HepG2 (cell line): ENCODE measurements at regions not wholly inside any gene's neighbourhood (a gene's known extent, or its start where the extent isn't known, plus 50 kb on each side); places are given as distances from the start of the nearest gene placed in this dataset.

Source experiments
- ATAC-seq: fragments of 200-7000 bp; cut with Tn5 transposase; 3 replicates; pipeline ENCODE4 v1.9.1; 2020; ENCODE audit warnings: mild to moderate bottlenecking, moderate library complexity
- BruUV-seq: library from RNA; stranded (reverse); fragments of 400-500 nt; replicated peaks from 2 replicates; lab custom pipeline; 2021; lab: Mats Ljungman, UMichigan
- CTCF ChIA-PET: fragments of 300-600 bp; formaldehyde crosslinking; extraction: SDS; loops from one replicate; lab custom pipeline; 2021; ENCODE audit warnings: low total read pairs, inconsistent platforms, low intra/inter-chr PET ratio; lab: Yijun Ruan, JAX
- POLR2A ChIA-PET: fragments of 350-600 bp; sonication (Branson Sonifier 250); formaldehyde crosslinking; loops from one replicate; lab custom pipeline; 2020; ENCODE audit warnings: antibody characterized with exemption, inconsistent platforms; lab: Yijun Ruan, JAX
- DNase-seq: peaks from one replicate; pipeline ENCODE4 v3.0.0-alpha.2; 2015; ENCODE audit warnings: low spot score
- FAIRE-seq: peaks from 3 replicates; lab custom pipeline; 2011; peaks lifted over from hg19 to GRCh38; lab: Jason Lieb, UNC
- H2AFZ ChIP-seq: one replicate; pipeline ENCODE4 v1.6.1; 2011; ENCODE audit warnings: low read length, inconsistent platforms
- H3K27ac ChIP-seq: fragments of 300-600 bp; 3 replicates; pipeline ENCODE4 v1.8.0; 2011; ENCODE audit warnings: mixed run types, mild to moderate bottlenecking, mixed read lengths, low read length, inconsistent platforms; ENCODE audit not compliant: insufficient read depth; ENCODE audit errors: extremely low read length
- H3K27me3 ChIP-seq, 2 experiments: fragments of 200-600 bp in 1 of 2; 2 replicates in 1 of 2; 3 replicates in 1 of 2; pipeline versions ENCODE4 v1.6.0 to v1.8.0; 2011; ENCODE audit warnings: low read length in 2 of 2, mild to moderate bottlenecking in 2 of 2, moderate library complexity in 2 of 2, inconsistent platforms in 1 of 2; ENCODE audit not compliant: insufficient read depth in 2 of 2, control insufficient read depth in 1 of 2
- H3K36me3 ChIP-seq, 2 experiments: fragments of 200-600 bp in 1 of 2; replicated peaks in 1 of 2; 2 replicates in 1 of 2; 3 replicates in 1 of 2; pipeline versions ENCODE4 v1.5.1 to v1.8.0; 2011; ENCODE audit warnings: low read length in 2 of 2, inconsistent platforms in 1 of 2; ENCODE audit not compliant: insufficient read depth in 2 of 2, control insufficient read depth in 1 of 2
- H3K4me1 ChIP-seq: 2 replicates; pipeline ENCODE4 v1.5.1; 2012; ENCODE audit warnings: low read length, inconsistent platforms; ENCODE audit not compliant: insufficient read depth
- H3K4me2 ChIP-seq: 2 replicates; pipeline ENCODE4 v1.6.0; 2011; ENCODE audit warnings: low read depth, low read length, inconsistent platforms
- H3K4me3 ChIP-seq, 3 experiments: fragments of 200-600 bp in 1 of 3; sonication (generic), shearing (Covaris generic) in 1 of 3; replicated peaks in 1 of 3; 2 replicates each; pipeline ENCODE4 v1.5.1; 2011 to 2016; ENCODE audit warnings: low read length in 3 of 3, inconsistent platforms in 2 of 3, low read depth in 2 of 3, mild to moderate bottlenecking in 2 of 3, control low read depth in 1 of 3, mixed read lengths in 1 of 3; ENCODE audit not compliant: insufficient read depth in 1 of 3
- H3K79me2 ChIP-seq: one replicate; pipeline ENCODE4 v1.6.1; 2011; ENCODE audit warnings: low read length, inconsistent platforms; ENCODE audit not compliant: insufficient read depth
- H3K9ac ChIP-seq: 2 replicates; pipeline ENCODE4 v1.6.0; 2011; ENCODE audit warnings: mild to moderate bottlenecking, low read depth, low read length, inconsistent platforms; ENCODE audit not compliant: insufficient read depth
- H3K9me3 ChIP-seq: 2 replicates; pipeline ENCODE4 v1.5.1; 2012; ENCODE audit warnings: mild to moderate bottlenecking, low read length
- H4K20me1 ChIP-seq: 2 replicates; pipeline ENCODE4 v1.6.0; 2011; ENCODE audit warnings: inconsistent platforms, mild to moderate bottlenecking, low read length, moderate library complexity; ENCODE audit not compliant: insufficient read depth
- ARHGAP35 ChIP-seq: sonication (generic); formaldehyde crosslinking; IDR thresholded peaks from 2 replicates; pipeline ENCODE4 v1.9.0; 2022; ENCODE audit warnings: mild to moderate bottlenecking, inconsistent platforms, moderate library complexity, missing genetic modification reagents, borderline replicate concordance
- FOXM1 ChIP-seq: sonication (generic); formaldehyde crosslinking; IDR thresholded peaks from 2 replicates; pipeline ENCODE4 v1.5.0; 2020; ENCODE audit warnings: missing genetic modification reagents
- HINFP ChIP-seq: sonication (generic); formaldehyde crosslinking; IDR thresholded peaks from 2 replicates; pipeline ENCODE4 v1.4.0; 2020; ENCODE audit warnings: low read depth, mild to moderate bottlenecking, missing genetic modification reagents
- MATR3 ChIP-seq: sonication (generic); formaldehyde crosslinking; IDR thresholded peaks from 2 replicates; pipeline ENCODE4 v1.4.0; 2020; ENCODE audit warnings: missing genetic modification reagents
- MED13 ChIP-seq: sonication (generic); formaldehyde crosslinking; IDR thresholded peaks from 2 replicates; pipeline ENCODE4 v1.5.0; 2020; ENCODE audit warnings: missing genetic modification reagents
- MTA1 ChIP-seq: sonication (generic); formaldehyde crosslinking; IDR thresholded peaks from 2 replicates; pipeline ENCODE4 v1.4.0; 2020; ENCODE audit warnings: missing genetic modification reagents, mild to moderate bottlenecking, borderline replicate concordance
- RFXANK ChIP-seq: IDR thresholded peaks from 2 replicates; pipeline ENCODE4 v1.6.1; 2016
- SAFB2 ChIP-seq: sonication (generic); formaldehyde crosslinking; IDR thresholded peaks from 2 replicates; pipeline ENCODE4 v1.5.1; 2020; ENCODE audit warnings: missing genetic modification reagents, low read depth, mild to moderate bottlenecking, borderline replicate concordance
- SIX1 ChIP-seq: sonication (generic); formaldehyde crosslinking; IDR thresholded peaks from 2 replicates; pipeline ENCODE4 v1.4.0; 2020; ENCODE audit warnings: missing genetic modification reagents, borderline replicate concordance
- THAP8 ChIP-seq: sonication (generic); formaldehyde crosslinking; IDR thresholded peaks from 2 replicates; pipeline ENCODE4 v1.5.1; 2020; ENCODE audit warnings: missing genetic modification reagents, mild to moderate bottlenecking, borderline replicate concordance
- ZBTB7B ChIP-seq: sonication (generic); formaldehyde crosslinking; IDR thresholded peaks from 2 replicates; pipeline ENCODE4 v1.4.0; 2020; ENCODE audit warnings: missing genetic modification reagents
- ZEB1 ChIP-seq: IDR thresholded peaks from 2 replicates; pipeline ENCODE4 v1.6.1; 2012; ENCODE audit warnings: mild to moderate bottlenecking, low read depth, inconsistent platforms; ENCODE audit not compliant: insufficient replicate concordance
- ZFX ChIP-seq: sonication (generic); formaldehyde crosslinking; IDR thresholded peaks from 2 replicates; pipeline ENCODE4 v1.4.0; 2020; ENCODE audit warnings: mild to moderate bottlenecking, low read depth, missing genetic modification reagents, moderate library complexity
- ZNF234 ChIP-seq: sonication (generic); formaldehyde crosslinking; conservative IDR thresholded peaks from 2 replicates; pipeline ENCODE4 v1.5.1; 2020; ENCODE audit warnings: mild to moderate bottlenecking, missing genetic modification reagents
- ZNF326 ChIP-seq: sonication (generic); formaldehyde crosslinking; IDR thresholded peaks from 2 replicates; pipeline ENCODE4 v1.4.0; 2020; ENCODE audit warnings: missing genetic modification reagents, borderline replicate concordance
- ZNF354B ChIP-seq: sonication (generic); formaldehyde crosslinking; IDR thresholded peaks from 2 replicates; pipeline ENCODE4 v1.8.0; 2022; ENCODE audit warnings: mild to moderate bottlenecking, missing genetic modification reagents
- ZNF564 ChIP-seq: sonication (generic); formaldehyde crosslinking; IDR thresholded peaks from 2 replicates; pipeline ENCODE4 v1.8.1; 2023; ENCODE audit warnings: mild to moderate bottlenecking, missing genetic modification reagents
- ZNF703 ChIP-seq: sonication (generic); formaldehyde crosslinking; IDR thresholded peaks from 2 replicates; pipeline ENCODE4 v1.5.1; 2020; ENCODE audit warnings: missing genetic modification reagents, mild to moderate bottlenecking, moderate library complexity, borderline replicate concordance
- ZNF720 ChIP-seq: sonication (generic); formaldehyde crosslinking; IDR thresholded peaks from 2 replicates; pipeline ENCODE4 v1.4.0; 2020; ENCODE audit warnings: missing genetic modification reagents
- WGBS: methylation state at CpG from one replicate; pipeline ENCODE4 v1.1.6; 2017; ENCODE audit warnings: low lambda C conversion rate; 5-methylcytosine and 5-hydroxymethylcytosine counted together
- in situ Hi-C: cut with HindIII; loops from 2 replicates; pipeline ENCODE4 v1.10.0; 2017; ENCODE audit warnings: low pct_unique_long_range_greater_than_20kb; ENCODE audit not compliant: extremely low pct_ligation_motif_present
- intact Hi-C: fragments of 100-400 bp; cut with micrococcal nuclease; formaldehyde crosslinking; loops from one replicate; pipeline ENCODE4 v1.10.0; 2022; ENCODE audit not compliant: unreplicated experiment
- TF ChIP-seq, protein P1 (sequence below): sonication (generic); formaldehyde crosslinking; IDR thresholded peaks from 2 replicates; pipeline ENCODE4 v1.5.0; 2020; ENCODE audit warnings: missing genetic modification reagents

DNA sequence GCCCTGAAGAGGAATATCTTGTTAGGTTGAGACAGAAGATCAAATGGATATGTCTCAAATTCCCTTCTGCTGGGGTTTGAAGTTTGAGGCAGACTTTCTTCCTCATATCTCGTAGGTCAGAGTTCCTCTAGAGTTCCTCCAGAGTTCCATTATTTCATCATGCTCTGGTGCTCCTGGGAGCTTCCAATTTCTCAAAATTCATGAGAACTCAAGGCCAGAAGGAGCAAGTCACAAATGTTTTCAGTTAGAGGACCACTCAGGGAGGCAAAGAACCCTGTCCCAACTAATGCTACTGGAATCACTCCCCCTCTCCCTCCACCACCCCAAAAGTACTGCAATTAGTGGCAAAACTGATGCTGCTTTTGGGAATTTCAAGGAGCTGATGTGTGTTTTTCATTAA, 115.7 kb upstream of the RBMS1 start:
- DNase-seq: no peak
- H3K4me2 ChIP-seq: no peak overlapping the region
- POLR2A ChIA-PET: no interaction called here
- intact Hi-C loops: no loop called here
- H3K4me3 ChIP-seq: no peak overlapping the region
- CTCF ChIA-PET: no interaction called here
- H3K36me3 ChIP-seq: no peaks in the 10 kb centered on the region
- no peak for FAIRE-seq
- H3K9me3 ChIP-seq: no peaks in the 10 kb centered on the region
- no peaks in the 10 kb centered on the region for H3K4me1 ChIP-seq
- ATAC-seq: no peak
- H2AFZ ChIP-seq: no peak overlapping the region
- no peaks in the 10 kb centered on the region for H4K20me1 ChIP-seq
- no peaks in the 10 kb centered on the region for H3K79me2 ChIP-seq
- in situ Hi-C loops: no loop called here
- no TSS peak for BruUV-seq
- no peaks in the 10 kb centered on the region for H3K27me3 ChIP-seq
- no peak overlapping the region for H3K27ac ChIP-seq
- no peak for TF ChIP-seq MATR3
- no peak for TF ChIP-seq MED13 (CRISPR knock-in tag)
- TF ChIP-seq ARHGAP35 (CRISPR knock-in tag): no peak
- TF ChIP-seq, protein P1, sequence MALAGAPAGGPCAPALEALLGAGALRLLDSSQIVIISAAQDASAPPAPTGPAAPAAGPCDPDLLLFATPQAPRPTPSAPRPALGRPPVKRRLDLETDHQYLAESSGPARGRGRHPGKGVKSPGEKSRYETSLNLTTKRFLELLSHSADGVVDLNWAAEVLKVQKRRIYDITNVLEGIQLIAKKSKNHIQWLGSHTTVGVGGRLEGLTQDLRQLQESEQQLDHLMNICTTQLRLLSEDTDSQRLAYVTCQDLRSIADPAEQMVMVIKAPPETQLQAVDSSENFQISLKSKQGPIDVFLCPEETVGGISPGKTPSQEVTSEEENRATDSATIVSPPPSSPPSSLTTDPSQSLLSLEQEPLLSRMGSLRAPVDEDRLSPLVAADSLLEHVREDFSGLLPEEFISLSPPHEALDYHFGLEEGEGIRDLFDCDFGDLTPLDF: no peak
- no peak for TF ChIP-seq SAFB2
- TF ChIP-seq ZNF564 (CRISPR knock-in tag): no peak
- no peak for TF ChIP-seq MTA1
- TF ChIP-seq ZEB1: no peak
- TF ChIP-seq HINFP (CRISPR knock-in tag): no peak
- TF ChIP-seq ZNF703 (CRISPR knock-in tag): no peak
- TF ChIP-seq RFXANK (CRISPR knock-in tag): no peak
- TF ChIP-seq ZNF326 (CRISPR knock-in tag): no peak
- TF ChIP-seq ZBTB7B: no peak
- no peak for TF ChIP-seq ZNF720 (CRISPR knock-in tag)
- TF ChIP-seq ZFX: no peak
- TF ChIP-seq SIX1 (CRISPR knock-in tag): no peak
- TF ChIP-seq FOXM1 (CRISPR knock-in tag): no peak
- TF ChIP-seq ZNF234 (CRISPR knock-in tag): no peak
- TF ChIP-seq THAP8 (CRISPR knock-in tag): no peak
- TF ChIP-seq ZNF354B: no peak
- WGBS: 0% methylated on average over 1 of the region's 1 CpG
- H3K9ac ChIP-seq: no peak overlapping the region
